SK-N-SH (cell line): ENCODE measurements at regions not wholly inside any gene's neighbourhood (a gene's known extent, or its start where the extent isn't known, plus 50 kb on each side); places are given as distances from the start of the nearest gene placed in this dataset.

Experiments used
- CTCF ChIA-PET: fragments of 300-600, 350-600 bp; formaldehyde crosslinking; extraction: SDS; loops from one replicate; lab custom pipeline; 2021; lab: Yijun Ruan, JAX
- POLR2A ChIA-PET: fragments of 350-600 bp; sonication (Branson Sonifier 250); formaldehyde crosslinking; extraction: SDS; loops from one replicate; lab custom pipeline; 2020; ENCODE audit warnings: antibody characterized with exemption, inconsistent platforms; lab: Yijun Ruan, JAX
- DNase-seq: peaks from one replicate; pipeline ENCODE4 v3.0.0; 2012
- H2AFZ ChIP-seq: fragments of 200-600 bp; sonication (generic); 2 replicates; pipeline ENCODE4 v1.8.1; 2016; ENCODE audit warnings: antibody characterized with exemption, mild to moderate bottlenecking, low read depth
- H3F3A ChIP-seq: fragments of 200-600 bp; sonication (generic); replicated peaks from 2 replicates; pipeline ENCODE3; 2016; ENCODE audit warnings: antibody characterized with exemption, mild to moderate bottlenecking; ENCODE audit not compliant: insufficient read depth
- H3K27ac ChIP-seq, 2 experiments: fragments of 200-500 bp in 1 of 2; fragments of 200-600 bp in 1 of 2; sonication (Bioruptor generic) in 1 of 2; sonication (generic), shearing (Covaris generic) in 1 of 2; 2 replicates each; pipeline versions ENCODE4 v1.5.1 to v1.6.1; 2014 to 2016; ENCODE audit warnings: low read depth in 2 of 2, inconsistent platforms in 1 of 2, low read length in 1 of 2, mild to moderate bottlenecking in 1 of 2, mixed read lengths in 1 of 2
- H3K27me3 ChIP-seq: fragments of 200-600 bp; sonication (generic), shearing (Covaris generic); 2 replicates; pipeline ENCODE4 v1.6.1; 2016; ENCODE audit warnings: mixed run types; ENCODE audit not compliant: insufficient read depth
- H3K36me3 ChIP-seq, 2 experiments: fragments of 200-500 bp in 1 of 2; fragments of 200-600 bp in 1 of 2; sonication (Bioruptor generic) in 1 of 2; sonication (generic) in 1 of 2; replicated peaks in 1 of 2; 2 replicates each; pipeline versions ENCODE3 to v1.5.1; 2014 to 2016; ENCODE audit warnings: low read length in 1 of 2, mild to moderate bottlenecking in 1 of 2; ENCODE audit not compliant: insufficient read depth in 2 of 2, control insufficient read depth in 1 of 2
- H3K4me1 ChIP-seq, 2 experiments: fragments of 200-500 bp in 1 of 2; fragments of 200-600 bp in 1 of 2; sonication (Bioruptor generic) in 1 of 2; sonication (generic), shearing (Covaris generic) in 1 of 2; 2 replicates each; pipeline versions ENCODE4 v1.5.1 to v1.6.1; 2014 to 2016; ENCODE audit warnings: low read depth in 1 of 2, low read length in 1 of 2, mixed run types in 1 of 2; ENCODE audit not compliant: insufficient read depth in 2 of 2, control insufficient read depth in 1 of 2
- H3K4me2 ChIP-seq: fragments of 200-600 bp; sonication (generic), shearing (Covaris generic); 2 replicates; pipeline ENCODE4 v1.6.1; 2017; ENCODE audit warnings: mixed run types
- H3K4me3 ChIP-seq, 2 experiments: fragments of 200-500 bp in 1 of 2; fragments of 200-600 bp in 1 of 2; sonication (Bioruptor generic) in 1 of 2; sonication (generic), shearing (Covaris generic) in 1 of 2; 2 replicates each; pipeline versions ENCODE4 v1.5.1 to v1.8.1; 2014 to 2016; ENCODE audit warnings: low read depth in 2 of 2, inconsistent platforms in 1 of 2, low read length in 1 of 2, mild to moderate bottlenecking in 1 of 2, mixed read lengths in 1 of 2, moderate library complexity in 1 of 2
- H3K79me2 ChIP-seq: fragments of 200-600 bp; sonication (generic); 2 replicates; pipeline ENCODE4 v1.8.1; 2017; ENCODE audit warnings: mild to moderate bottlenecking; ENCODE audit not compliant: insufficient read depth
- H3K9ac ChIP-seq: fragments of 200-600 bp; sonication (generic); 2 replicates; pipeline ENCODE4 v1.6.1; 2017; ENCODE audit warnings: mixed run types
- H3K9me2 ChIP-seq: fragments of 200-600 bp; sonication (generic); 2 replicates; pipeline ENCODE4 v1.6.1; 2017; ENCODE audit warnings: mixed run types
- H3K9me3 ChIP-seq: fragments of 200-600 bp; sonication (generic); 2 replicates; pipeline ENCODE4 v1.6.1; 2017; ENCODE audit warnings: mixed run types, mild to moderate bottlenecking, moderate library complexity
- H4K20me1 ChIP-seq: fragments of 200-600 bp; sonication (generic); 2 replicates; pipeline ENCODE4 v1.6.1; 2017; ENCODE audit warnings: mild to moderate bottlenecking, mixed run types; ENCODE audit not compliant: insufficient read depth
- ELF1 ChIP-seq: IDR thresholded peaks from 2 replicates; pipeline ENCODE4 v1.4.0; 2012
- EZH2phosphoT487 ChIP-seq: fragments of 200-600 bp; sonication (generic); IDR thresholded peaks from 2 replicates; pipeline ENCODE4 v1.6.1; 2017; ENCODE audit warnings: low read depth, mixed run types, mild to moderate bottlenecking, antibody characterized with exemption, moderate library complexity, borderline replicate concordance
- FOSL2 ChIP-seq: IDR thresholded peaks from 2 replicates; pipeline ENCODE4 v1.4.0; 2012; ENCODE audit warnings: low read depth, mild to moderate bottlenecking, moderate library complexity, borderline replicate concordance
- GATA2 ChIP-seq: sonication (generic); formaldehyde crosslinking; IDR thresholded peaks from 2 replicates; pipeline ENCODE4 v1.5.0; 2020; ENCODE audit warnings: mild to moderate bottlenecking, missing genetic modification reagents
- JUND ChIP-seq: IDR thresholded peaks from 2 replicates; pipeline ENCODE4 v1.4.0; 2012
- MEF2A ChIP-seq: IDR thresholded peaks from 2 replicates; pipeline ENCODE4 v1.4.0; 2012; ENCODE audit warnings: low read depth, borderline replicate concordance
- NFIC ChIP-seq: IDR thresholded peaks from 2 replicates; pipeline ENCODE4 v1.4.0; 2012; ENCODE audit warnings: borderline replicate concordance
- RAD21 ChIP-seq: IDR thresholded peaks from 2 replicates; pipeline ENCODE4 v1.6.1; 2012; ENCODE audit warnings: mild to moderate bottlenecking, low read length
- RFX5 ChIP-seq: IDR thresholded peaks from 2 replicates; pipeline ENCODE4 v1.6.1; 2012; ENCODE audit warnings: mild to moderate bottlenecking, improper control_type of control experiment, low read length
- RXRA ChIP-seq: IDR thresholded peaks from 2 replicates; pipeline ENCODE4 v1.4.0; 2012; ENCODE audit warnings: low read depth, mild to moderate bottlenecking, borderline replicate concordance
- SIN3A ChIP-seq: IDR thresholded peaks from 2 replicates; pipeline ENCODE4 v1.6.1; 2012; ENCODE audit warnings: low read depth, mild to moderate bottlenecking, low read length, moderate library complexity, borderline replicate concordance
- SMC3 ChIP-seq: IDR thresholded peaks from 2 replicates; pipeline ENCODE4 v1.6.1; 2012; ENCODE audit warnings: low read depth, low read length, improper control_type of control experiment
- TCF12 ChIP-seq: IDR thresholded peaks from 2 replicates; pipeline ENCODE4 v1.4.0; 2012
- WGBS: methylation state at CpG from one replicate; pipeline ENCODE4 v1.1.6; 2017; ENCODE audit warnings: low lambda C conversion rate; 5-methylcytosine and 5-hydroxymethylcytosine counted together
- TF ChIP-seq, protein P1 (sequence below): IDR thresholded peaks from 2 replicates; pipeline ENCODE4; 2012
- TF ChIP-seq, protein P2 (sequence below): IDR thresholded peaks from 2 replicates; pipeline ENCODE4 v1.4.0; 2012; ENCODE audit warnings: low read depth
- TF ChIP-seq, protein P3 (sequence below): IDR thresholded peaks from 2 replicates; pipeline ENCODE4 v1.4.0; 2012; ENCODE audit warnings: low read depth, borderline replicate concordance

DNA sequence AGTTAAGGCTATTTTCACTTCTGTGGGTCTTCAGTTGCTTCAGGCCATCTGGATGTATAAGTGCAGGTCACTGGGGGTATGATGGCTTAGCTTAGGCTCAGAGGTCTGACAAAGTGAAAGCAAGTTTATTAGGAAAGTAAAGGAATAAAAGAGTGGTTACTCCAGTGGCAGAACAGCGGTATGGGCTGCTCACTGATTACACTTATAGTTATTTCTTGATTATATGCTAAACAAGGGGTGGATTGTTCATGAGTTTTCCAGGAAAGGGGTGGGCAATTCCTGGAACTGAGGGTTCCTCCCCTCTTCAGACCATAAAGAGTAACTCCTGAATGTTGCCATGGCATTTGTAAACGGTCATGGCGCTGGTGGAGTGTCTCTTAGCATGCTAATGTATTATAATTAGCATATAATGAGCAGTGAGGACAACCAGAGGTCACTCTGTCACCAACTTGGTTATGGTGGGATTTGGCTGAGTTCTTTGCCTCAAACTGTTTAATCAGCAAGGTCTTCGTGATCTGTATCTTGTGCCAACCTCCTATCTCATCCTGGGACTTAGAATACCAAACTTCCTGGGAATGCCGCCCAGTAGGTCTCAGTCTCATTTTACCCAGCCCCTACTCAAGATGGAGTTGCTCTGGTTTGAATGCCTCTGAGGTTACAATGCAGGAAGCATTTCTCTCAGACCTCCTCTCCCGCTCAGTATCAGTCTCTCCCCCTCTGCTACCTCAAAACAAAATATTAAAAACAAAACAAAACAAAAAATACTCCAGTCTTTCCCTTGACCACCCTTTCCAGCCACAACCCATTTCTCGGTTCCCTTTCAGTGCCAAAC is 71.3 kb upstream of the SLC22A11 start:
- Histone ChIP-seq H3K4me2 (no peak overlapping the region), H2AFZ (no peak overlapping the region), H3K27me3 (peaks cover 18% of the 10 kb centered on the region), H3K9me3 (no peaks in the 10 kb centered on the region), H3K36me3 (no peaks in the 10 kb centered on the region), H3K79me2 (no peaks in the 10 kb centered on the region), H3F3A (no peaks in the 10 kb centered on the region), H3K9me2 (no peaks in the 10 kb centered on the region), H4K20me1 (no peaks in the 10 kb centered on the region), H3K9ac (no peak overlapping the region), H3K27ac (no peak overlapping the region), H3K4me3 (no peak overlapping the region), H3K4me1 (no peaks in the 10 kb centered on the region)
- no peak for DNase-seq
- CTCF ChIA-PET = interaction anchor here (3.6 to 8.8 kb wide), 2 partner anchors 35 to 166 kb away, joined by 18 to 104 read pairs; no protein-coding TSS in a partner anchor
- WGBS = 27% methylated on average over 7 of the region's 7 CpGs
- no peak for TF ChIP-seq TCF12
- POLR2A ChIA-PET = no interaction called here

GRCh38 chr11:64485074-64485473 is 70.7 kb upstream of the SLC22A11 start:
- Histone ChIP-seq H4K20me1 (no peaks in the 10 kb centered on the region), H2AFZ (no peak overlapping the region), H3F3A (no peaks in the 10 kb centered on the region), H3K9ac (no peak overlapping the region), H3K36me3 (no peaks in the 10 kb centered on the region), H3K79me2 (no peaks in the 10 kb centered on the region), H3K9me3 (no peaks in the 10 kb centered on the region), H3K4me1 (peaks cover 0 to 1% of the 10 kb centered on the region in 2 experiments; a peak in 1 of 4 replicates), H3K4me3 (no peak overlapping the region), H3K9me2 (no peaks in the 10 kb centered on the region), H3K27ac (no peak overlapping the region), H3K4me2 (no peak overlapping the region), H3K27me3 (peaks cover 18% of the 10 kb centered on the region)
- no peak for TF ChIP-seq EZH2phosphoT487
- no peak for TF ChIP-seq SMC3
- TF ChIP-seq JUND = no peak
- TF ChIP-seq RXRA = no peak
- TF ChIP-seq, protein P1, sequence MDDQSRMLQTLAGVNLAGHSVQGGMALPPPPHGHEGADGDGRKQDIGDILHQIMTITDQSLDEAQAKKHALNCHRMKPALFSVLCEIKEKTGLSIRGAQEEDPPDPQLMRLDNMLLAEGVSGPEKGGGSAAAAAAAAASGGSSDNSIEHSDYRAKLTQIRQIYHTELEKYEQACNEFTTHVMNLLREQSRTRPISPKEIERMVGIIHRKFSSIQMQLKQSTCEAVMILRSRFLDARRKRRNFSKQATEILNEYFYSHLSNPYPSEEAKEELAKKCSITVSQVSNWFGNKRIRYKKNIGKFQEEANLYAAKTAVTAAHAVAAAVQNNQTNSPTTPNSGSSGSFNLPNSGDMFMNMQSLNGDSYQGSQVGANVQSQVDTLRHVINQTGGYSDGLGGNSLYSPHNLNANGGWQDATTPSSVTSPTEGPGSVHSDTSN = no peak
- TF ChIP-seq ELF1 = no peak
- TF ChIP-seq, protein P2, sequence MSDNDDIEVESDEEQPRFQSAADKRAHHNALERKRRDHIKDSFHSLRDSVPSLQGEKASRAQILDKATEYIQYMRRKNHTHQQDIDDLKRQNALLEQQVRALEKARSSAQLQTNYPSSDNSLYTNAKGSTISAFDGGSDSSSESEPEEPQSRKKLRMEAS = no peak
- no peak for TF ChIP-seq RFX5
- TF ChIP-seq FOSL2 = no peak
- TF ChIP-seq GATA2 (CRISPR knock-in tag) = no peak
- no peak for TF ChIP-seq MEF2A
- TF ChIP-seq NFIC = no peak
- TF ChIP-seq RAD21 = no peak
- TF ChIP-seq, protein P3, sequence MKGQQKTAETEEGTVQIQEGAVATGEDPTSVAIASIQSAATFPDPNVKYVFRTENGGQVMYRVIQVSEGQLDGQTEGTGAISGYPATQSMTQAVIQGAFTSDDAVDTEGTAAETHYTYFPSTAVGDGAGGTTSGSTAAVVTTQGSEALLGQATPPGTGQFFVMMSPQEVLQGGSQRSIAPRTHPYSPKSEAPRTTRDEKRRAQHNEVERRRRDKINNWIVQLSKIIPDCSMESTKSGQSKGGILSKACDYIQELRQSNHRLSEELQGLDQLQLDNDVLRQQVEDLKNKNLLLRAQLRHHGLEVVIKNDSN = no peak
- no peak for TF ChIP-seq SIN3A
- POLR2A ChIA-PET = no interaction called here
- CTCF ChIA-PET = interaction anchor here (3.6 to 8.8 kb wide), 2 partner anchors 36 to 166 kb away, joined by 18 to 104 read pairs; no protein-coding TSS in a partner anchor
- 54% methylated on average over 12 of the region's 12 CpGs for WGBS
- DNase-seq = no peak
